ENCODE measurements at regions not wholly inside any gene's neighbourhood (a gene's known extent, or its start where the extent isn't known, plus 50 kb on each side); places are given as distances from the start of the nearest gene placed in this dataset.

DNA sequence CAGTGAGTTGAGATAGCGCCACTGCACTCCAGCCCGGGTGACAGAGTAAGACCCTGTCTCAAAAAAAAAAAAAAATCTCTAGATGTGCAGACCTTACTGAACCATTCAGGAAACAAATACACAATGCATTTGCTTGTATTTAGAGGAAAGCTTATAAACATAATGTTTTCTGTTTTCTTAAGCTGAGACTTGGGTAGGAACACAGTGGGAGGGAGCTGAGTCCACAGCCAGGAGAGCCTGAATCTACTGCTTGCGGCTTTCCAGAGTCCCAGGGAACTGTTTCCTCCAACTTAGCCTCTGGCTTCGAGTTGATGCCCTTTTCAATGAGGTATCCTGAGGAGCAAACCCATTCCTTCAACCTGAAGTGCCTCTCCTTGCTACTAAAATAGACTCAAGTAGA is 83.0 kb upstream of the PITRM1 start:
- TF ChIP-seq, protein P1, sequence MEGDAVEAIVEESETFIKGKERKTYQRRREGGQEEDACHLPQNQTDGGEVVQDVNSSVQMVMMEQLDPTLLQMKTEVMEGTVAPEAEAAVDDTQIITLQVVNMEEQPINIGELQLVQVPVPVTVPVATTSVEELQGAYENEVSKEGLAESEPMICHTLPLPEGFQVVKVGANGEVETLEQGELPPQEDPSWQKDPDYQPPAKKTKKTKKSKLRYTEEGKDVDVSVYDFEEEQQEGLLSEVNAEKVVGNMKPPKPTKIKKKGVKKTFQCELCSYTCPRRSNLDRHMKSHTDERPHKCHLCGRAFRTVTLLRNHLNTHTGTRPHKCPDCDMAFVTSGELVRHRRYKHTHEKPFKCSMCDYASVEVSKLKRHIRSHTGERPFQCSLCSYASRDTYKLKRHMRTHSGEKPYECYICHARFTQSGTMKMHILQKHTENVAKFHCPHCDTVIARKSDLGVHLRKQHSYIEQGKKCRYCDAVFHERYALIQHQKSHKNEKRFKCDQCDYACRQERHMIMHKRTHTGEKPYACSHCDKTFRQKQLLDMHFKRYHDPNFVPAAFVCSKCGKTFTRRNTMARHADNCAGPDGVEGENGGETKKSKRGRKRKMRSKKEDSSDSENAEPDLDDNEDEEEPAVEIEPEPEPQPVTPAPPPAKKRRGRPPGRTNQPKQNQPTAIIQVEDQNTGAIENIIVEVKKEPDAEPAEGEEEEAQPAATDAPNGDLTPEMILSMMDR (IDR thresholded peaks at IDR 0.05 in 4 of 5, conservative IDR thresholded peaks at IDR 0.05 in 1 of 5): no peak
- TF ChIP-seq POLR2A (IDR thresholded peaks at IDR 0.05): no peak

All from gastrocnemius medialis (tissue), 4 donors.